ENCODE measurements at regions not wholly inside any gene's neighbourhood (a gene's known extent, or its start where the extent isn't known, plus 50 kb on each side); places are given as distances from the start of the nearest gene placed in this dataset.
"Not testable (repeated sequence)": the region's sequence is repeated elsewhere in the genome, so short reads cannot be mapped to it uniquely, and the experiment has no call there.

DNA sequence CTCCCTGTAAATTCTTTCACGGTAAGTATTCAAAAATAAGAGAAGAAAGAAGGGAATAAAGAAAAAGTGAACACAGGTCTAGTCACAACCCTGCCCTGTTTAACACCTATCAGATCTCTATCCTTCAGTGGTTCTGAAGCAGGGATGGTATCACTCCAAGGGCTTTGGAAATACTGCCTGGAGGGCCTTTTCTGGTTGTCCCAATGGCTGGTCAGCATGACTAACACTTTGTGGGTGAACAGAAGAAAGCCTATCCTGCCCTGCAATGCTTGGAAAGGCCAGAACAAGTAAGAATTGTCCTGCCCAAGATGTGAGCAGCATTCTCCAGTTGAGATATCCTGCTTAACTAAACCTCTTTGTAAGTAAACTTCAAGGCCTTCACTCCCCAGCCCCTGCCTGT lies 124.9 kb downstream of the TMEM167A start:
- no peaks in the 10 kb centered on the region for H3K9me2 ChIP-seq (replicated peaks; ENCODE audit: insufficient read depth, low read length)
- H3K4me1 ChIP-seq (ENCODE audit: low read length): no peaks in the 10 kb centered on the region
- no peak overlapping the region for H2AFZ ChIP-seq (ENCODE audit: low read length)
- no peak overlapping the region for H3K4me2 ChIP-seq (ENCODE audit: low read depth, low read length)
- no peaks in the 10 kb centered on the region for H3F3A ChIP-seq (ENCODE audit: insufficient read depth, low read length)
- TF ChIP-seq EZH2 (optimal IDR thresholded peaks at IDR 0.05; ENCODE audit: low read depth, low read length) (no peak), EZH2phosphoT487 (IDR thresholded peaks at IDR 0.05; ENCODE audit: low read length) (no peak)
- TF ChIP-seq, protein P1, sequence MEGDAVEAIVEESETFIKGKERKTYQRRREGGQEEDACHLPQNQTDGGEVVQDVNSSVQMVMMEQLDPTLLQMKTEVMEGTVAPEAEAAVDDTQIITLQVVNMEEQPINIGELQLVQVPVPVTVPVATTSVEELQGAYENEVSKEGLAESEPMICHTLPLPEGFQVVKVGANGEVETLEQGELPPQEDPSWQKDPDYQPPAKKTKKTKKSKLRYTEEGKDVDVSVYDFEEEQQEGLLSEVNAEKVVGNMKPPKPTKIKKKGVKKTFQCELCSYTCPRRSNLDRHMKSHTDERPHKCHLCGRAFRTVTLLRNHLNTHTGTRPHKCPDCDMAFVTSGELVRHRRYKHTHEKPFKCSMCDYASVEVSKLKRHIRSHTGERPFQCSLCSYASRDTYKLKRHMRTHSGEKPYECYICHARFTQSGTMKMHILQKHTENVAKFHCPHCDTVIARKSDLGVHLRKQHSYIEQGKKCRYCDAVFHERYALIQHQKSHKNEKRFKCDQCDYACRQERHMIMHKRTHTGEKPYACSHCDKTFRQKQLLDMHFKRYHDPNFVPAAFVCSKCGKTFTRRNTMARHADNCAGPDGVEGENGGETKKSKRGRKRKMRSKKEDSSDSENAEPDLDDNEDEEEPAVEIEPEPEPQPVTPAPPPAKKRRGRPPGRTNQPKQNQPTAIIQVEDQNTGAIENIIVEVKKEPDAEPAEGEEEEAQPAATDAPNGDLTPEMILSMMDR (IDR thresholded peaks at IDR 0.05; ENCODE audit: low read length): no peak
- H3K27ac ChIP-seq (ENCODE audit: low read length): no peak overlapping the region
- H3K4me3 ChIP-seq (ENCODE audit: low read length): no peak overlapping the region
- H3K79me2 ChIP-seq (ENCODE audit: low read length): no peaks in the 10 kb centered on the region
- no peaks in the 10 kb centered on the region for H3K36me3 ChIP-seq (replicated peaks; ENCODE audit: insufficient read depth, low read length)
- no peaks in the 10 kb centered on the region for H3K9me3 ChIP-seq (replicated peaks; ENCODE audit: insufficient read depth, low read length)
- H3K27me3 ChIP-seq (replicated peaks; ENCODE audit: insufficient read depth, low read length): no peaks in the 10 kb centered on the region
- H3K9ac ChIP-seq (ENCODE audit: low read length): no peak overlapping the region
- no peak for DNase-seq
- no peaks in the 10 kb centered on the region for H4K20me1 ChIP-seq (ENCODE audit: insufficient read depth, low read length)

DNA sequence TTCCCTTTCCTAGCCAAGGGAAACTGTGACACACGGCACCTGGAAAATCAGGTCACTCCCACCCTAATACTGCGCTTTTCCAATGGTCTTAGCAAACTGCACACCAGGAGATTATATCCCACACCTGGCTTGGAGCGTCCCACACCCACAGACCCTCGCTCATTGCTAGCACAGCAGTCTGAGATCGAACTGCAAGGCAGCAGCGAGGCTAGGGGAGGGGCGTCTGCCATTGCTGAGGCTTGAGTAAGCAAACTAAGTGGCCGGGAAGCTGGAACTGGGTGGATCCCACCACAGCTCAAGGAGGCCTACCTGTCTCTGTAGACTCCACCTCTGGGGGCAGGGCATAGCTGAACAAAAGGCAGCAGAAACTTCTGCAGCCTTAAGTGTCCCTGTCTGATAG lies 132.9 kb downstream of the TMEM167A start:
- not testable (repeated sequence) for H3K27ac ChIP-seq (ENCODE audit: low read length); H3K79me2 ChIP-seq (ENCODE audit: low read length); H3K9ac ChIP-seq (ENCODE audit: low read length); H3K27me3 ChIP-seq (replicated peaks; ENCODE audit: insufficient read depth, low read length); H3K4me2 ChIP-seq (ENCODE audit: low read depth, low read length); H3K4me3 ChIP-seq (ENCODE audit: low read length); DNase-seq; H4K20me1 ChIP-seq (ENCODE audit: insufficient read depth, low read length); H3K36me3 ChIP-seq (replicated peaks; ENCODE audit: insufficient read depth, low read length); H3K9me3 ChIP-seq (replicated peaks; ENCODE audit: insufficient read depth, low read length); H2AFZ ChIP-seq (ENCODE audit: low read length); H3K9me2 ChIP-seq (replicated peaks; ENCODE audit: insufficient read depth, low read length)
- Histone ChIP-seq H3F3A (ENCODE audit: insufficient read depth, low read length) (peaks cover 13% of the 10 kb centered on the region), H3K4me1 (ENCODE audit: low read length) (peaks cover 12% of the 10 kb centered on the region)

DNA sequence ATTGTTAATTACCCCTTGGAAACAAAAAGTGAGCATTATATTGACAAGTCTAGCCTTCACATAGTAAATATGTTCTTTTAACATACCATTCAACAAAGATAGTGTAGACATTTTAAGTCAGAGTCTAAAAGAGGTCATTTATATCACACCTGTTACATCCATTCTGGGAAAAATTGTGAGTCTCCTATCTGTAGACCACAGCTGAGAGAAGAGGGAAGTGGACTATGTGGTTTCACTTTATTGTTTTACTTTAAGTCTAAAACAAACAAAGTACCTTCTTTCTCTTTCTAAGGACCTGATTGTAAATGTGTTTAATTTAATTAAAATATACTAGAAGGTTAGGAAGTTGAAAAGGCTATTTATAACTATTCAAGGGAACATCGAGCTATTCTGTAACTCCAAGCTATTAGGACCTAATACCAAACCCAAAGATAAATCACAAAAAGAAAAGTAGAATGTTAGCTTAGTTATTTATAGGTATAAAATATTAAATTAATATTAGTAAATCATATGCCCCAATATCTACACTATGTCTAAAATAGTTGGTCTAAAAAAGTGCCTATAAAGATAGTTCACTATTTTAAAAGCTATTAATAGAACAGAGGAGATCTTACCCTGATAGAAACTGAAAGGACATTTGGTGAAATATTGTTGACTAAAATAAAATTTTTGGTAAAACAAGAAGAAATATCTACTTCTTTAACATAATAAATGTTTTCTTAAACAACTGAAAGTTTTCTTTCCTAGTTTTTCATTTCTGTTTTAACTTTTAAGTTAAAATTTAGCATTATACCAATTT lies 134.9 kb downstream of the TMEM167A start:
- Histone ChIP-seq H3K27me3 (replicated peaks; ENCODE audit: insufficient read depth, low read length) (no peaks in the 10 kb centered on the region), H3K9me2 (replicated peaks; ENCODE audit: insufficient read depth, low read length) (no peaks in the 10 kb centered on the region), H3K9me3 (replicated peaks; ENCODE audit: insufficient read depth, low read length) (no peaks in the 10 kb centered on the region), H3K79me2 (ENCODE audit: low read length) (no peaks in the 10 kb centered on the region), H3K4me2 (ENCODE audit: low read depth, low read length) (peak overlapping the region; percentile 76), H3K9ac (ENCODE audit: low read length) (no peak overlapping the region), H3K4me1 (ENCODE audit: low read length) (peaks cover 12% of the 10 kb centered on the region), H3K27ac (ENCODE audit: low read length) (peak overlapping the region; percentile 8; the same call in 1 of the 2 replicates), H4K20me1 (ENCODE audit: insufficient read depth, low read length) (no peaks in the 10 kb centered on the region), H3K4me3 (ENCODE audit: low read length) (no peak overlapping the region), H3F3A (ENCODE audit: insufficient read depth, low read length) (peaks cover 13% of the 10 kb centered on the region), H2AFZ (ENCODE audit: low read length) (no peak overlapping the region), H3K36me3 (replicated peaks; ENCODE audit: insufficient read depth, low read length) (no peaks in the 10 kb centered on the region)
- TF ChIP-seq EZH2phosphoT487 (IDR thresholded peaks at IDR 0.05; ENCODE audit: low read length): no peak
- no peak for TF ChIP-seq EZH2 (optimal IDR thresholded peaks at IDR 0.05; ENCODE audit: low read depth, low read length)
- TF ChIP-seq, protein P1 (IDR thresholded peaks at IDR 0.05; ENCODE audit: low read length): no peak
- peak; percentile 35 for DNase-seq

All from MM.1S (cell line).